RWPE2 (cell line): ENCODE measurements at regions not wholly inside any gene's neighbourhood (a gene's known extent, or its start where the extent isn't known, plus 50 kb on each side); places are given as distances from the start of the nearest gene placed in this dataset.

Experiments used
- ATAC-seq: fragments of 200-7000 bp; cut with Tn5 transposase; 3 replicates; pipeline ENCODE4 v1.9.1; 2021; ENCODE audit warnings: low read depth
- DNase-seq: peaks from one replicate; pipeline ENCODE4 v3.0.0-alpha.2; 2020; ENCODE audit warnings: low spot score
- H3K27ac ChIP-seq: fragments of 450-650 bp; 2 replicates; pipeline ENCODE4 v1.5.1; 2017; ENCODE audit warnings: mild to moderate bottlenecking; ENCODE audit not compliant: poor library complexity, severe bottlenecking
- H3K27me3 ChIP-seq: fragments of 250-450 bp; sonication (Bioruptor Pico); 2 replicates; pipeline ENCODE4 v1.5.1; 2021; ENCODE audit warnings: mild to moderate bottlenecking, moderate library complexity; ENCODE audit not compliant: insufficient read depth, poor library complexity, severe bottlenecking
- H3K36me3 ChIP-seq: fragments of 250-450 bp; sonication (Bioruptor Pico); 2 replicates; pipeline ENCODE4 v1.5.1; 2020; ENCODE audit warnings: low read depth, mild to moderate bottlenecking, moderate library complexity
- H3K4me1 ChIP-seq: fragments of 250-450 bp; sonication (Bioruptor Pico); 2 replicates; pipeline ENCODE4 v1.5.1; 2021; ENCODE audit warnings: mild to moderate bottlenecking, moderate library complexity; ENCODE audit not compliant: insufficient read depth, poor library complexity, severe bottlenecking
- H3K4me3 ChIP-seq: fragments of 250-450 bp; sonication (Bioruptor Pico); 2 replicates; pipeline ENCODE4 v1.5.1; 2021; ENCODE audit warnings: mild to moderate bottlenecking, moderate library complexity; ENCODE audit not compliant: severe bottlenecking
- H3K9me3 ChIP-seq: fragments of 250-450 bp; sonication (Bioruptor Pico); 2 replicates; pipeline ENCODE4 v1.5.1; 2021; ENCODE audit warnings: mild to moderate bottlenecking, moderate library complexity; ENCODE audit not compliant: severe bottlenecking
- TF ChIP-seq, protein P1 (sequence below): fragments of 450-650 bp; IDR thresholded peaks from one replicate; pipeline ENCODE4 v1.5.1; 2017; ENCODE audit warnings: mild to moderate bottlenecking, moderate library complexity; ENCODE audit not compliant: poor library complexity, severe bottlenecking

DNA sequence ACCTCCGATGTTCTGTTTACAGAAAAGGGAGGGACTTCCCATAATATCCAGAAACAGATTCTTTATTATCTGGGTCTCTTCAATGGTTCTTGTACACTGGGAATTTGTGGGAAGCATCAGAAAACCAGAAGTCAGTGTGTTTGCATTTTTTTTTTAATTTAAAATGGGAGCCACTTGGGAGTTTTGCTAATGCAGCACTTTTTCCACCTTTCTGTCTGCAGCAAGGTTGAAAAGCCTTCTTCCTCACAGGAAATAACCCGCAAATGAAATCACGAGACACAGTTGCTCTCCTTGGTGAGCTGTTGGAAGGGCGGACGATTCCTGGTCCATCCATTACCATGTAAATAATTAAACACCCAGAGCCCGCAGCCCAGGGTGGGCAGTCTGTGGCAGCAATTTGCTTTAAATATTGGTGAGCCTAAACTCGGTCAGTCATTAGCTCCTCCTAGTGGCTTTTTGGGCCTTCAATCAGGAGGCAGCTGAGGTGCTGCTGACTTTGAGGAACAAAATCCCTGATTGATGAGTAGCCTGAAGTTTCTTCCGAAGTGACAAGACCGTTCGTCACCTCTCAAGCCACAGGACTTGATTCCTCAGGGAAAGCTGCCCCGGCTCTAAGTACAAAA, 471.5 kb downstream of the EPHA4 start:
- DNase-seq: no peak
- Histone ChIP-seq H3K27ac (no peak overlapping the region), H3K9me3 (no peaks in the 10 kb centered on the region), H3K36me3 (no peaks in the 10 kb centered on the region), H3K4me3 (no peak overlapping the region), H3K27me3 (no peaks in the 10 kb centered on the region), H3K4me1 (peaks cover 9% of the 10 kb centered on the region)
- TF ChIP-seq, protein P1, sequence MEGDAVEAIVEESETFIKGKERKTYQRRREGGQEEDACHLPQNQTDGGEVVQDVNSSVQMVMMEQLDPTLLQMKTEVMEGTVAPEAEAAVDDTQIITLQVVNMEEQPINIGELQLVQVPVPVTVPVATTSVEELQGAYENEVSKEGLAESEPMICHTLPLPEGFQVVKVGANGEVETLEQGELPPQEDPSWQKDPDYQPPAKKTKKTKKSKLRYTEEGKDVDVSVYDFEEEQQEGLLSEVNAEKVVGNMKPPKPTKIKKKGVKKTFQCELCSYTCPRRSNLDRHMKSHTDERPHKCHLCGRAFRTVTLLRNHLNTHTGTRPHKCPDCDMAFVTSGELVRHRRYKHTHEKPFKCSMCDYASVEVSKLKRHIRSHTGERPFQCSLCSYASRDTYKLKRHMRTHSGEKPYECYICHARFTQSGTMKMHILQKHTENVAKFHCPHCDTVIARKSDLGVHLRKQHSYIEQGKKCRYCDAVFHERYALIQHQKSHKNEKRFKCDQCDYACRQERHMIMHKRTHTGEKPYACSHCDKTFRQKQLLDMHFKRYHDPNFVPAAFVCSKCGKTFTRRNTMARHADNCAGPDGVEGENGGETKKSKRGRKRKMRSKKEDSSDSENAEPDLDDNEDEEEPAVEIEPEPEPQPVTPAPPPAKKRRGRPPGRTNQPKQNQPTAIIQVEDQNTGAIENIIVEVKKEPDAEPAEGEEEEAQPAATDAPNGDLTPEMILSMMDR: no peak
- ATAC-seq: no peak

DNA sequence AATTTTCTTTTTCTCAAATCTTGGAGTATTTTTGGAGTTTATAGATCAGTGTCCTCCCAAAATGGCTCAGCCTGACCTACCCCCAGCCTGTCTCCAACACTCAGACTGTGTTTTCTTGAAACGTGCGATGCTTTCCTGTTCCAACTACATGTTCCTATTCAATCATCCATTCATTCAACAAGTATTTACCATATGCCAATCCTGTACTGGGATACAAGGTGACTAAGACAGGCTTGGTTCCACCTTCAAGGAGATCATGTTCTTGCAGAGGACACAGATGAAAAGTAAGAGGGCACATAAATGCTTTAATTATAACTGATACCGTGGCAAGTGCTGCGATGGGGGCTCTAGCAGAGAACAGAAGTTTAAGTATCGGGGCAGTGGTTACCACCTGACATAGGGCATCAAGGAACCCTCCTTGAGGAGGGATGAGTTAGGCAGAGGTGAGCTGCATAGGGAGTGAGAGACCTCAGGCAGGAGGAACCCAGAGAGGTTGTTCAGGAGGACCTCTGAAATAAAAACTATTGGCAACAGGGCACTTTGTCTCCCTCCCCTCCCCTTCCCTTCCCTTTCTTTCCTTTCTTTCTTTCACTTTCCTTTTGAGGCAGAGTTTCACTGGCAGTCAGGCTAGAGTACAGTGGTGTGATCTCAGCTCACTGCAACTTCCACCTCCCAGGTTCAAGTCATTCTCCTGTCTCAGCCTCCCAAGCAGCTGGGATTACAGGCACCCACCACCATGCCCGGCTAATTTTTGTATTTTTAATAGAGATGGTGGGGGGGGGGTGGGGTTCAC, 469.0 kb downstream of the EPHA4 start:
- Histone ChIP-seq H3K27ac (no peak overlapping the region), H3K4me3 (no peak overlapping the region), H3K27me3 (no peaks in the 10 kb centered on the region), H3K36me3 (no peaks in the 10 kb centered on the region), H3K4me1 (no peaks in the 10 kb centered on the region), H3K9me3 (no peaks in the 10 kb centered on the region)
- no peak for ATAC-seq
- TF ChIP-seq, protein P1: no peak
- DNase-seq: no peak

DNA sequence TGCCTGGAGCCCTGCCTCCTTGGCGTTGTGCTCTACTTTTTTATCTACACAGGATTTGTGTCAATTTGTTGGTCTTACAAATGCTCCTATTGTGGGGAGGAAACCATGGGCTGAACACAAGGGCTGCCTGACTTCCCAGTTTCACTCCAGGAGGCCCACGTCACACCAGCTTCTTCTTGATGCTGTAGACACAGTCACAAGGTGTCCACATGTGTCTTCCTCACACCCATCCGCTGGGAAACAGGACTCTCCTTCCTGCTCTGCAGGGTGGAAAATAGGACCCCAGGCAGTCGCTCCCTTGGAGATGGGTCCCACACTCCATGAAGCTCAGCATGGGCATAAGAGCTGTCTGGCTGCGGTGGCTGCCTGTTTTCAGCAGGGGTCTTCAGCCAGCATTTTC, 468.2 kb downstream of the EPHA4 start:
- TF ChIP-seq, protein P1: no peak
- no peaks in the 10 kb centered on the region for H3K4me1 ChIP-seq

DNA sequence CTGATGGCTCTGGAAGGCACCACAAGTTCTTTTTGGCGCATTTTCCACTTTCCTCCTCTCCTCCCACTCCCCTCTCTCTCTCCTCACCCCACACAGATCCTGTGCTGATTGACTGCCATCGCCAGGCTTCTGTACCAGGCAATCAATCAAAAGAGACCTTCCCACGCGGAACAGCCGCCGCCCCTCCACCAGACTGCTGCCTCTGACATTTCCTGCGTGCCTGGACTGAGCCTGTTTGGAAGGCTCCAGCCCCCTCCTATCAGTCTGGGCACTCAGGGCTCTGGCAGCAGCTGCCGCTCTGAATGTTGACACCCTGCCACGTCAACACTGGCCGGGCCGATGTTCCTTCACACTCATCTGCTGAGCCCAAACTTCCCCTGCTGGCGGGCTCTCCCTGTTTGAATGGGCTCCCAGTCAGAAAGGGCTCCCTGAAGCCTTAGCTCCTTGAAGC, 467.7 kb downstream of the EPHA4 start:
- Histone ChIP-seq H3K9me3 (no peaks in the 10 kb centered on the region), H3K4me1 (no peaks in the 10 kb centered on the region), H3K27ac (no peak overlapping the region), H3K36me3 (no peaks in the 10 kb centered on the region), H3K27me3 (no peaks in the 10 kb centered on the region), H3K4me3 (no peak overlapping the region)
- DNase-seq (no peak), ATAC-seq (peak; percentile 36)
- TF ChIP-seq, protein P1: no peak

More for the DNA sequence above, 468.2 kb downstream of the EPHA4 start:
- Histone ChIP-seq H3K36me3 (no peaks in the 10 kb centered on the region), H3K4me3 (no peak overlapping the region), H3K27me3 (no peaks in the 10 kb centered on the region), H3K9me3 (no peaks in the 10 kb centered on the region), H3K27ac (no peak overlapping the region)
- no peak for DNase-seq
- ATAC-seq: no peak

DNA sequence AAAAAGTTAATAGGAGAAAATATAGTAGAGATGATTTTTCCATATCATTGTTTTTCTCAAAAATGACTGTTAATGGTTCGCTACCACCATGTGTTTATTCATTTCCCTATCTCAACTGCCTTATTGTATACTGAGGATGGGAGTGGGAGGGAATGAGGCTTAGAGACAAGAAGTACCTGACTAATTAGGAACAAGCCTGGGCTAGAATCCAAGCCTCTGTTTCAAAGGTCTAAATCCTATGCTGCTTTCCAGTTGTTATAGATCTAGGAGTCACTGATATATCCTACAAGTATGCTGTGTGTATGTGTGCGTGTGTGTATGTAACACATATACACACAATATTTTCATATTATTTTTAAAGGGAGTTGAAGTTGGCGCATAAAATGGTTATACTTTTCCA, 465.9 kb downstream of the EPHA4 start:
- Histone ChIP-seq H3K4me1 (no peaks in the 10 kb centered on the region), H3K9me3 (no peaks in the 10 kb centered on the region), H3K27me3 (no peaks in the 10 kb centered on the region), H3K27ac (no peak overlapping the region), H3K4me3 (no peak overlapping the region), H3K36me3 (no peaks in the 10 kb centered on the region)
- DNase-seq (no peak), ATAC-seq (0 out of 3 replicates have a peak, but pooled peaks have one; percentile 23)
- TF ChIP-seq, protein P1: no peak
